SKM-1 treated with dmso at 0.1 percent for 144 hours (cell line): ENCODE measurements at regions not wholly inside any gene's neighbourhood (a gene's known extent, or its start where the extent isn't known, plus 50 kb on each side); places are given as distances from the start of the nearest gene placed in this dataset.
"Not testable (repeated sequence)": the region's sequence is repeated elsewhere in the genome, so short reads cannot be mapped to it uniquely, and the experiment has no call there.

Source experiments
- DNase-seq: peaks from one replicate; lab custom pipeline; 2025; ENCODE audit not compliant: unreplicated experiment; lab: John Stamatoyannopoulos, UW

DNA sequence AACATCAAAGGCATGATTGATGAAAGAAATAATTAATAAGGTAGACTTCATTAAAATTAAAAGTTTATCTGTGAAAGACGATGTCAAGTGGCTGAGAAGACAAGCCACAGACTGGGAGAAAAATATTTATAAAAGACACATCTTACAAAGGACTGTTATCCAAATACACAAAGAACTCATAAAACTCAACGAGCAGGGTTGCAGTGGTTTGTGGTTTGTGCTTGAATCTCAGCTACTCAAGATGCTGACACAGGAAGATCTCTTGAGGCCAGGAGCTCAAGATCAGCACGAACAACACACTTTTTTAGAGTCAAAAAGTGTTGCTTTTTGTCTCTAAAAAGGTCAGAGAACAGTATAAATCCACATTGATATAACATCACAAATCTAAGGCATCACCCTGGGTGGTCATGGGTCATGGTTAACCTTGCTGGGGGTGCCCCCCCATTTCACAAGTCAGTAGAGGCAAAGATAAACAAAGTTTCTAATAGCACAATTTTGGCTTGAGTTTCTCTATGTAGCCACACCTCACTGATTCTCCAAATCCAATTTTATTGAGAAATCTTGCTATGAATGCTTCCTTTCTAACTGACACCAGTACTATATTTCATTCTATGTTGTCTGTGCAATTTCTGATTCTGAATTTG lies 342.9 kb upstream of the RPS23 start:
- DNase-seq = no peak

DNA sequence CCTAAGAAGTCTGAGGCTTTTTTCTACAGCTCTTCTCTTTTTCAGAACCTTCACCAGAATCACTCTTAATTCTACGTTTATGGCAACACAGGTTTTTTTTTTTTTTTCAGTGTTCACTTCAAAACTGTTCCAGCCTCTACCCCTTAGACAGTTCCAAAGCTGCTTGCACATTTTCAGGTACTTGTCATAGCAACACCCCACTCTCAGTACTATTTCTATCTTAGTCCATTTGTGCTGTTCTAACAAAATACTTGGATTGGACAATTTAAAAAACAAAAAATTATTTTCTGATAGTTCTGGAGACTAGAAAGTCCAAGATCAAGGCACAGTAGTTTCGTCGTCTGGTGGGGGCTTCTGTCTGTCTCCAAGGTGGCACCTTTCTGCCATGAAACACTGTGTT lies 340.9 kb upstream of the RPS23 start:
- DNase-seq = no peak

DNA sequence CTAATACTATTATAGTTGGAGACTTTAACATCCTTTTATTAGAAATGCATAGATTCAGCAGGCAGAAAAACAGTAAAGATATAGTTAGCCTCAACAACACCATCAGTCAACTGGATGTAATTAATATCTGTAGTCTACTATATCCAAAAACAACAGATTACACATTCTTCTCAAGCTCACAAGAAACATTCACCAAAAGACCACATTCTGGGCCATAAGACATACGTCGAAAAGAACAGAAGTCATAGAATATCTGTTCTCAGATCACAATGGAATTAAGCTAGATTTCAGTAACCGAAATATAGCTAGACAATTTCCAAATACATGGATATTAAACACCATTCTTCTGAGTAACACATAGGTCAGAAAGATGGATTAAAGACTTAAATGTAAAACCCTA lies 336.6 kb upstream of the RPS23 start:
- no peak for DNase-seq

DNA sequence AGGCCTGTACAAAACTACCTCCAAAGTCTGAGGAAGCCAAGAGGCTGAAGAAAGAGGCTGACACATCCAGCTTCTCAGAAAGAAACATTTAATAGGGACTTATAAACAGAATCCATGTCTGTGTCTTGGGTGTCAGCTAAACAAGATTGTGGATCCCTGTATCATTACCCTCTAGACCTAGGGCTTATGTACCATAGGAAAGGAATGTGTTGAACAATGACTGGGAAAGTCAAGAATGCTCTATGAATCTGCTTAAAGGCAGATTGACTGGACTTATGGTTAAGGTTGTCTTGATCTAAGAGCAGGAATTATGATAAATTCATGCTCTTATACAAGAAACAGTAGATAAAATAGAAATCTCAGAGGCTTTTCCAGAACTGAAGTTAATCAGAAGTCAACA lies 335.7 kb upstream of the RPS23 start:
- DNase-seq = no peak

DNA sequence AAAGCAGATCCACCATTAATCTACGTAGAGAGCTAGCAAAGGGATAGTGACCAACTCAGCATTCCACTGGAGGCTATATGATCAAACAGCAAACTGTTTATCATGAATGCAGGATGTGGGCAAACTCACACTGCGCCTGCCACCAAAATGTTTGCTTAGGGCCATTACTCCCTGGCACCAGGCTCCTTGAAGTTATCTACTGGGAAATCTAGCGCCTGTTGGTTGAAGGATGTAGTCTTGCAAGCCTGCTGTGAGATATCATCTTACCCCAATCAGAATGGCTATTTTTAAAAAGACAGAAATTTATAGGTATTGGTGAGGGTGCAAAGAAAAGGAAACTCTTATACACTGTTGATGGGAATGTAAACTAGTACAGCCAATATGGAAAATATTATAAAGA lies 332.5 kb upstream of the RPS23 start:
- no peak for DNase-seq

DNA sequence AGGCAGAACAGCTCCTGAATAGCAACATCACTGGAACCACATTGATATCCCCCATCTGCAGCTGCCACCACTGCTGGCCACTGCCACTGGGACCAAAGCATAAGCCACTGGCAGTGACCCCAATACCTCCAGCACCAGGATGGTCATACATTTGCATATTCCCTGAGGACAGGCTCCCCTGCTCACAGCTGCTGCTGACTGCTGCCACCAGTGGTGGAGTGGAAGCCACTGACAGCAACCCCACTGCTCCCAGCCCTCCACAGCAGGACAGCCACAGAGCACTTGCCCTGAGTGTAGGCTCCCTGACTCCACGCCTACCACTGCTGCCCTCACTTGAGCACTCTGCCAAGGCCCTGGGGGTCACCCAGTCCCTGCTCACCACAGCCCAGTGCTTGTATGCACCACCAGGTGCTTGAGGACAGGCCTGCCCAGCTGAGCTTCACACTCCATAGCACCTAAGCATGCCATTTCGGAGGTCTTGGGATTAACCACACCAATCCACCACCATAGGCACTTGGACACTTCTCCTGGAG lies 327.4 kb upstream of the RPS23 start:
- no peak for DNase-seq

DNA sequence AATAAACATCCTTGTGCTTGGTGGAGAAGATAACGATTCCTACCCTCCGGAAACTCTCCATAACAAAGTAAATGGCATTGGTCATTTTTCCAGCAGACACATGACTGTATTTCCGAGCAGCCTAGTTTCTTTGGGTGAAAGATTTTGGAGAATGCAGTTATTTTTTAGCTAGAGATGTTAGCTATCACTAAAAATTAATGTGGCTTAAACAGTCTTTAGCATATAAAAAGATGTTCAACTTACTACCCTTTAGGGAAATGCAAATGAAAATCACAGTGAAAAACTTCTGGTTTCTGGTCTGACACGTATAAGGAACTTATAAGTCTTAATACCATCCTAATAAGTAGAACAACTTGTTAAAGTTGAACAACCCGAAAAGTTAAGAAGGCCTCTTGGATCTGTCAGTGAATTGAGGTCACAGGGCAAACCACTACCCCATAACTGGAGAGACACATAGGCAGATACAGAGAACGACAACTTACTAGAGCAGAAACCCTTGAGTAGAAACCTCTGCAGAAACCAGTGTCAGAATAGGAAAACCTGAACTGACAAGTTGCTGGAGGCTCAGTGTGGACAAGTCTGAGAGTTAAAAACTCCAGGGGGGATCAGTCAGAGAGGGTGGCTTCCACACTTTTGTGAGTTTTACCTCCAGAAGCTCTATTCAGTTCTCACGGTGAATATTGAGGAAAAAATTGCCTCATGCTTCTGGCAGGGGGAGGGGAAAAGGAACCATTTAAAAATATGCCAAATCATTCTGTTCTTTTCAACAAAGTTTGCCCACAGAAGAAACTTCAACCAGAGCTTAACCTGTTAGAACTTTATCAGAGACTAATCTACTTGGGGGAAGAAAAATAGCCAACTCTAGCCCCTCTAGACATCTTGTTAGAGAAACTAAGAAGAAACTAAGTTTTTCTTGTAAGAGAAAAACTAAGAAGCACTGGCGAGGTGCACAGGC lies 325.2 kb upstream of the RPS23 start:
- no peak for DNase-seq

DNA sequence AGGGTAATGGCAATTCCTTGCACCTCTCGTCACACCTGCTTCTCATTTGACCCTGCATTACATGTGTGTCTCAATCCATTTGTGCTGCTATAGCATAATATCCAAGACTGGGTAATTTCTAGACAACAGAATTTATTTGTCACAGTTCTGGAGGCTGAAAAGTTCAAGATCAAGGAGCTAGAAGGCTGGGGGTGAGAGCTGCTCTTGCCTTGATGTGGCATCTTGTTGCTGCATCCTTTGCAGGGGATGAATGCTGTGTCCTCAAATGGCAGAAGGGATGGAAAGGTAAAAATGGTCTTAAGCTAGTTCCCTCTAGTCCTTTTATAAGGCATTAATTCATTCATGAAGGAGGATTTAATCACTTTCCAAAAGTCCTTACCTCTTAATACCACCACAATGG lies 323.7 kb upstream of the RPS23 start:
- DNase-seq = no peak

DNA sequence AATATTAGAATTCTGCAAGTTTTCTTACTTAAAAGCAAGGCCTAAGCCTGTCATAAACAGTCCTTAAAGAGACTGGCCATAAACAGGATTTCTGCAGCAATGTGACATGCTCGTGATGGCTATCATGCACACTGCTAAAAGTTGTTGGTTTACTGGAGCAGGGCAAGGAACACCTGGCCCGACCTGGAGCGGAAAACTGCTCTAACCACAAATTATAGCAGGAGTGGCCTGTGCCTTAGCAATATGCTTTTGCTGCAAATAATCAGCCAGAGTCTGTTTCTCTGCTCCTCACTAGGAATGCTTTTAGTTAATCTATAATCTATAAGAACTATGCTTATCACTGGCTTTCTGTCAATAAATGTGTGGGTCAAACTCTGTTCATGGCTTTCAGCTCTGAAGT lies 322.9 kb upstream of the RPS23 start:
- no peak for DNase-seq

DNA sequence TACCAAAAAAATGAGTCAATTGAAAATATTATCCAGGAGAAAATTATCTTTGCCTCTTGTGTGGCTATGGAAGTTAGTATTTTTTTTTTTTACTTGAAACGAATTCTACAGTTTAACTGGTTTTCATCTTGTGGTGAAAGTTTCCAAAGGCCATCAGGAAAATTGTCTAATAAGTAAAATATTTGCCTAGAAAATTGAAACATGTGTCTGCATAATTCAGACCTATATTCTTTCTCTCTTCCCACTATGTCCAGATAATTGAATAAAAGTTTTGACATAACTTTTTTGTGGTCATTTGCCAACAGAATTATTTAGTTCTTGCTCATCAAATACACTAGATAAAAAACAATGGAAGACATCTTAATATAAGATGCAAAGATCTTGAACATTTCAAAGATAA lies 321.5 kb upstream of the RPS23 start:
- no peak for DNase-seq

DNA sequence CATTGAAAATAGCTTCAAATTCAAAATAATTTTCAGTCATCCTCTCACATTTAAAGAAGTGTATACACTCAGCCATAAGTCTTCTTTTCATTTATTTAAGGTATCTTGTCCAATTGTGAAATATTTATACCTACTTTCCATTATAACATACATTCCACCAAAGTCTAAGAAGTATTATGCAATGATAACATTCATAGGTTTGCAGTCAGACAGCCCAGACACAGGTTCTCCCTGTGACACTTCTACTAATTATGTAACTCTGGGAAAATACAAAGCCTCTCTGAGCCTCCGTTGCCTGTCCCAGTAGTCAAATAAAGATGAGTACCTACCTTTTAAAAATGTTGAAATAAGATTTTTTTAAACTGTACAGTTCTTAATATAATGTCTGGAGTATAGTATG lies 320.9 kb upstream of the RPS23 start:
- DNase-seq = no peak

DNA sequence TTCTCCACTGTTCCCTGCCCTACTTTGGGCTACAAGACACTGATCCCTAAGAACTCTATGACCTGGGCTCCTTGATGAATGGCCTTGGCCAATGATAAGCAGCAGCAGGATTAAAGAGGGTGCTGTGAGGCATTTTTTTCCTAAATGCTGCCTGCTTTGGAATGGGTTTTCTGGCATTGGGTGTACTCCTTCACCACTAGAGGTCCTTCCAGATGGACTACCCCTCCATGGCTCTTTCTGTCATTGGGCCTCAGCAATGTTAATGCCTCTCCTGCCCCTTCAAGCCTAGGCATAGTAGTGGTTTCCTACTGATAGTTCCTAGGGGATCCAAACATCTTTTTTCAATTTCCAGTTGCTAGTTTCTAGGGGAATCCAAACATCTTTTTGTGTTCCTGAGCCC lies 319.3 kb upstream of the RPS23 start:
- no peak for DNase-seq

DNA sequence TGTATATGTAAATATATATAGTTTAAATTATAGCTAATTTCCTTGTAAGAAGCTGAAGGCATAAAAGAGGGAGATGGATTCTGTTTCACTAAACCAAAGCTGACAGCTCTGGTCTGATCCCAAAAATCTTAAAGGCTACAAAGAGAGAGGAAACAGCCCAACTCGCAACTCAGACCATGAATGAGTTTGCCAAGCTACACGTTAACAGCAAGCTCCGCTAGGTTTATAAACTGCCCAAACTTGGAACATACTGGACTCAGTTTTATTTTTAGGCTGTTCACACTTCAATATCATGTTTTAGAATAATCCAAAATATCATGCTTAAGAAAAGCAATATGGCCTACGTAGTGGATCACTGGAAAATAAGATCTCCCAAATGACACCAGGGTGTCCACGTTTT lies 318.3 kb upstream of the RPS23 start:
- no peak for DNase-seq

DNA sequence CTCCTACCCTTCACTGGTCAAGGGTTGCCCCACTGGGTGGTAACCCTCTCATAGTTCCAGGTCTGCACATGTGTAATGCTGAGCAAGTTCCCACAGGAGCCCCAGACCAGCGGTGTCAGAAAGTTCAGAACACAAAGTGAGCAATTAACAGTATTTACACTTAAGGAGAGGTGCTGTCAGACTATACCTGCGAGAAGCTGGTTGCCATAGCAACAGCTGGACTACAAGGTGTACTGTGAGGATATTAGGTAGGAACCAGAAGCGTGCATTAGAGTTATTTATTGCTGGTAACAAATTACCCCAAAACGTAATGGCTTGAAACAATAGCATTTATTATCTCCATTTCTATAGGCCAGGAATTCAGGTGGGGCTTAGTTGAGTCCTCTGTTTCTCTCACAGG lies 317.0 kb upstream of the RPS23 start:
- no peak for DNase-seq

DNA sequence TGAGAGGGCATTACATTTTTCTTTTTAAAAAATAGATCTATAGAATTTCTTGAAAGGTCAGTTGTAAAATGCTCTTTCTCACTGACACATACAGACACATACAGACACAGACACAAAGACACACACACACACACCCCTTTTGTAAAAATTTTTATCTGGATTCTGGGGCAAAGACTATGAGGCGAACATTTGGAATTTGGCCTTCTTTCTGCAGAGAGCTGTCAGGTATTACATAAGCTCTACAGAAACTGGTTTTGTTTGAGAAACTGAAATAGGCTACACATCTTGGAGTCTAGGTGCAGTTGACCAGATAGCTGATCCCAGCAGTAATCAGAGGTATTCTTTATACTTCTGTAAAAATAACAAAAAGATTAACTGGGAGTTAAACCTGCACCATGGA lies 315.9 kb upstream of the RPS23 start:
- DNase-seq = no peak

DNA sequence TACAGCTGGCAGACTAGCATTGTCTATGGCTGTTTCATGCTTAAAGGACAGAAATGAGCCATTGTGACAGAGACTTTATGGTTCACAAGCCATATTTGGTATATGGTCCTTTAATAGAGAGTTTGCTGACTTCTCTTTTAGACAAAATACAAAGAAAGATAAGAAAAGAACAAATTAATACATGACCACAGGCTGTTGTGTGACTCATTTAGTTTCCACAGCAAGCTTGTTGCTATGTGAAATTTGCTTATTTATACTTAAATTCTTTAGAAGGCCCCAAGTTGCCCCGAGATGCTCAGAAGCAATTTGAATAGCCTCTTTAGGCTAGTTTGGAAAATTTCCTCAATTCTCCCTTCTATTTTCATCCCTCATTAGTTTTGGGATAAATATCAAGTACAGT lies 315.3 kb upstream of the RPS23 start:
- DNase-seq = no peak

DNA sequence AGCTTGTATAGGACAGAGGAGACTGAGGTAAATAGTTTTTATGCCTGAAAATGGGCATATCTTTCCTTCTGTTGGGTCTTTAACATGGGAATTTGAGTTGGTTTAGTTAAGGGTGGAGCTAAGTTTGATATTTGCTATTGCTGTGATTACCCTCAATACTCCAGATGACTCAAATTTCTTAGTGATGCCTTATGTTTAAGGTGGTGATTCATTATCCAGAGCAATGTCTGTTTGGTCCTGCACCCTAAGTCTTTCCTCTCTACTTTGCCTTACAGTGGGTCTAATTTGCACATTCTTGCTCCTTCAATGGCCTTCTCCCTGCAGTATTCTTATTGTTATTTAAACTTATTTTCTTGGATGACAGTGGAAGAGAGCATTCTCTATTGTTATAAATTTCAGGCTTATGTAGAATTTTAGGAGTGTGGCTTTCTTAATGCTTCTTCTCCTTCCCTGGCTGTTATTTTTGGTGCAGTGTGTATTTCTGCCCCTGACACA lies 312.9 kb upstream of the RPS23 start:
- no peak for DNase-seq

DNA sequence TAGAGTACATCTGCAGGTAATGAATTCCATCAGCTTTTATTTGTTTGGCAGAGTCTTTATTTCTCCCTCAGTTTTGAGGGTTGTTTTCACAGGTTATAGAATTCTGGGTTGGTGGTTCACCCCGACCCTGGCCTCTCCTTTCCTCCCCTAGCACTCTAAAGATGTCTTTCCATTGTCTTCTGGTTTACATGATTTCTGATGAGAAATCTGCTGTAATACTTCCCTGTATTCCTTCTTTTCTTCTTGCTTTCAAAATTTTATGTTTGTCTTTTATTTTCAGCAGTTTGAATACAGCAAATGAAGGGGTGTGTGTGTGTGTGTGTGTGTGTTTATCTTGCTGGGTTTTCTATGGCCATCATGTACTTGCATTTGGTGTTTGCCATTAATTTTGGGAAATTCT lies 312.0 kb upstream of the RPS23 start:
- DNase-seq = no peak

DNA sequence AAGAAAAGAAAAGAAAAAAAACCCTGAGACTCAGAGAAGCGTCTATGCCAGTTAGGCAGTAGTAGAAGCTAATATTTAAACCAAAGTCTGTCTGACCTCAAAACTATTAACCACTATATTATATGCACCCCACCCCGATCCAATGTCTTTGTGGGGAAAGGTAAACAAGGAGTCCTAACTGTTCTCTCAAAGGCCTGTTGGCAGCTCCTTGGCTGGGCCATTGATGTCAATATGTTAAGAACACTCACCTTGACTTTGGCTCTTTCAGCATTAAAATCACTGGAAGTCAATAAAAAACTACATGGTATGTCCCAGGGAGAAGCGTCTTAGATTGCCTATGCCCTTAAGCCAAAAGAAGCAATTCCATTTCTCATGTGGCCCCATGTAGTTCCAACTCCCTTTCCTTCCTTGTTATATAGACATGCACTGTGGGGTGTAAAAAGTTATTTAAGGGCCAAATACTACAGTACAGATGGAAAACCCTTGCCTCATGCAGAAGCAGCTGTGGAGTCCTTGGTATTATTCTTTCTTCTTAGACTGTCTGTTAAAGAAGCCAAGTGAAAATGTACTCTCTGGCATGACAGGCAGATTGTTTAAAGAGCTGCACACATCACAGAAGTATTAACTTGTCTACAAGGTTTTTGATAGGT lies 308.6 kb upstream of the RPS23 start:
- no peak for DNase-seq

DNA sequence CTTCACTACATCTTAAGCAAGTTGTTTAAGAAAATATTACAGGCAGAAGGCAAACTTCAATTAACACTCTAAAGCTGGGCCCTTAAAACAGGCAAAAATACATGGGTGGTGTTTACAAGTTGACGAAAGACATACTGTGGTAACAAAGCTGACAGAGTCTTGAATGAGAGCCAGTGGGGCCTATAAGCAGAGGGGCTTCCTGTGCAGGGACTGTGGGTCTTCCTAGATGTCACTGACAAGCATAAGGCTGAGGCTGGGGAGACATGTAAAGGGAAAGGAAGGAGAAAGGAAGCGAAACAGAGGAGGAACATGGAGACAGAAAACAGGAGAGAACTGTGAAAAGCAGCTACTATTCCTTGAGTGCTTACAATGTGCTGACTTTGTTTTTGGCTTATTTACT lies 308.0 kb upstream of the RPS23 start:
- no peak for DNase-seq

DNA sequence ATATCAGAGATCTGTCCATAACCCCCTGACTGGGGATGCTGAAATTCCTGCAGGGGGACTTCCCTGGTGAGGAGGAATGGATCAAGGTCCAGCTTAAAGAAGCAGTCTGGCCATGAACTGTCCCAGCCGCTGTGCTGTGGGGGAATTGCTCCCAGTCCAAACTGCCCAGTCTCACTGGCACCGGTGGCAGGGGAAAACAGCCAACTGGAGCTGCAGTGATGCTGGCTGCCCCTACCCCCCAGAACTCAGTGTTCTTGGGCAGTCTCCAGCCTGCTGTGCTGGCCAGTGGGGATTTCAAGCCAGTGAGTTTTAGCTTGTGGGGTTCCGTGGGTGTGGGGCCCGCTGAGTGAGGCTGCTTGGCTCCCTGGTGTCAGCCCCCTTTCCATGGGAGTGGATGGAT lies 306.5 kb upstream of the RPS23 start:
- no peak for DNase-seq

DNA sequence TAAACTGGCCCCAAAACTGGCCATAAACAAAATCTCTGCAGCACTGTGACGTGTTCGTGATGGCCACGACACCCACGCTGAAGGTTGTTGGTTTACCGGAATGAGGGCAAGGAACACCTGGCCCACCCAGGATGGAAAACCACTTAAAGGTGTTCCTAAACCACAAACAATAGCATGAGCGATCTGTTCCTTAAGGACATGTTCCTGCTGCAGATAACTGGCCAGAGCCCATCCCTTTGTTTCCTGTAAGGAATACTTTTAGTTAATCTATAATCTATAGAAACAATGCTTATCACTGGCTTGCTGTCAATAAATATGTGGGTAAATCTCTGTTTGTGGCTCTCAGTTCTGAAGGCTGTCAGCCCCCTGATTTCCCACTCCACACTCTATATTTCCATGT lies 305.2 kb upstream of the RPS23 start:
- DNase-seq = not testable (repeated sequence)
